ENCODE measurements at regions not wholly inside any gene's neighbourhood (a gene's known extent, or its start where the extent isn't known, plus 50 kb on each side); places are given as distances from the start of the nearest gene placed in this dataset.

DNA sequence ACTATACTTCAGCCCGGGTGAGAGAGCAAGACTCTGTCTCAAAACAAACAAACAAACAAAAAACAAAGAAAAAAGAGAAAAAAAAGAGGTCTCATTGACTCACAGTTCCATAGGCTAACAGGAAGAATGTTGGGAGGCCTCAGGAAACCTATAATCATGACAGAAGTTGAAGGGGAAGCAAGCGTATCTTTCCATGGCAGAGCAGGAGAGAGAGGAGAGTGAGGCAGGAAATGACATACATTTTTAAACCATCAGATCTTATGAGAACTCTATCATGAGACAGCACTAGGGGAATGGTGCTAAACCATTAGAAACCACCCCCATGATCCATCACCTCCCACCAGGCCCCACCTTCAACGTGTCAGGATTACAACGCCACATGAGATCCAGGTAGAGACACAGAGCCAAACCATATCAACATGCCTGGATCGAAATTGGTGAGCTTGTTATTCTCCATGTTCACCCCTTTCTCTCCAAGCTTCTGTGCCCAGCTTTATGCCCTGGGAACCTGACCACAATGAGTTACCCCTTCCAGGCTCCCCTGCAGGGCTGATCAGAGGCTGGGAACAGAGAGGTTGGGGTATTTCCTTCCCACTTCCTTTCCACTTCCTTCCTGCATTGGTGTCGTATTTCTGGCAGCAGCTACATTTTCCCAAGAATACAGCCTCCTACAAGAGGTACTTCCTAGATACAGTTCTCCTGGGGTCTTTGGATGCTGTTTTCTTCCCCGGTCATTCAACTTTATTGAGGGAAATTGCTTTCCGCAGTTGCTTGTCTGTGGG is 219.3 kb upstream of the FLRT2 start:
- DNase-seq (ENCODE audit: low read depth in 2 of 2), result no peak

GRCh38 chr14:85313560-85314207 is 216.3 kb upstream of the FLRT2 start:
- no peak for DNase-seq (ENCODE audit: low read depth in 2 of 2)

- no peak for DNase-seq (ENCODE audit: low read depth in 2 of 2)
Measured at GRCh38 chr14:85315290-85315689, 214.7 kb upstream of the FLRT2 start.

DNA sequence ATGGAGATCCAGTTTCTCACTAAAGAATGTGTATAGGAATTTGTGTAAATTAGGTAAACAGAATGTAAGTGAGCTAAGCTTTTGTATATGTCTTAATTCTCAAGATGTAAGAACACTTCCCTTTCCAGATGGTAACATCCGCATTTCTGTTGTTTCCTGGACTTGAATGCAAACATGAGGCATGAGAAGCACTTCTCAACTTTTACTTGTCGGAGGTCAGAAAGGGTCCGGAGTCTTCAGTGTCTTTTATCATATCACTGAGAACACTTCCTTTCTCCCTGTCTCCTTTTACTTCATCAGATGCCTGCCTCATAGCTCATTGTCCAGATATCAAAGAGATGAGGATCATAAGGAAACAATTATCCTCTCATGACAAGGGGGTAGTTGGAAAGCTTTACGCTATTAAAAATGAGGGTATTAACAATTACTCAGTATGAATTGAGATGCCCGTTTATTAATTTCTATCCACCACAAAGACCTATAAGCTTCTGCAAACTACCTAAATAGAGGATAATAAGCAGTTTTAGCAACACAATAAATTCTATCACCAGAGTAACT is 214.1 kb upstream of the FLRT2 start:
- no peak for DNase-seq (ENCODE audit: low read depth in 2 of 2)

- DNase-seq (ENCODE audit: low read depth in 2 of 2), result no peak
Measured at GRCh38 chr14:85316701-85317410, 213.1 kb upstream of the FLRT2 start.

GRCh38 chr14:85317491-85318021 is 212.4 kb upstream of the FLRT2 start:
- no peak for DNase-seq (ENCODE audit: low read depth in 2 of 2)

DNA sequence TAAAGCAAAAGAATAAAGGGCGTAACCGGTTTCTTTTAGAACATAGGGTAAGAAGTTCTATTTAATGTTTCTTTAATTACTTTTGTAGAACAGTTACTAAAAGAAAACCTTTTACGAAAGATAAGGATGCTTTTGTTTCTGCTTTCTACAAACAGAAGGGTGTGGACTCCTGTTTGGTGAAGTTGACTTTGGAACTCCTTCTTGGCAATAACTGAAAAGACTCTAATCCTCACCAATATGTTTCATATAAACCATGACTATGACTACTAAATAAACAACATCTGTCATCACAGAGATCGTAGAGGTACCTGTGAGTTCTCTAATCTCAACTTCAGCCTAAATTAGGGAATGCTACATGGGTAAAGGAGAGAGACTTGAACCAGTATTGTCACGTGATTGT is 210.8 kb upstream of the FLRT2 start:
- DNase-seq (ENCODE audit: low read depth in 2 of 2), result no peak

DNA sequence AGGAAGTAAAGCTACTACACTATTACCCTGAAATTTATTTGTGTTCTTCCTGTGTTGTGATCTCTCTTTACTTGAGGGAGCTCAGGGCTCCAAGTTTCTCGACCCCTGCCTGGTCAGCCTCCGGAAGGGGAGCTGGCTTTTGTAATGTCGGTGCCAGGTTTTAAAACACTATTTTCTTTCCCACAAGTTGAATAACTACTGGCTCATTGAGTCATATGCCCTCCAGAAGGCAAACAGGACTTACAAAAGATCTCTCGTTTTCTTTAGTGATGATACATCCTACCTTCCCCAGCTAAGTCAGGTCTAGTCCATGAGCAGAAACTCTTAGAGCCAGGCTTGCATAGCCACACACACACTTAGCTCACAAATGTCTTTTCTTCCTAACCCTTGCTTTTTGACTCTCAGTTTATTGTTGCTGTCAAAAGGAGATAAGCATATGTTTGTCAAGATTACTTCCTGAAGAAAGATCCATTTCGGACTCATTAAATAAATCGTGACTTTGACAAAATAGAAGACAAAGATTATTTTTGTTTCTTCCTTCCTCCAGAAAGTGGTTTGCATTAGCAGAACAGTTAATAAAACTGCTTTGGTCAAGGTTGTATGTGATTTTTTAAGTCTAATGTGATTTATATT is 209.8 kb upstream of the FLRT2 start:
- DNase-seq (ENCODE audit: low read depth in 2 of 2), result no peak

- no peak for DNase-seq (ENCODE audit: low read depth in 2 of 2)
Measured at GRCh38 chr14:85325134-85326017, 204.6 kb upstream of the FLRT2 start.

GRCh38 chr14:85332401-85332800 is 197.5 kb upstream of the FLRT2 start:
- no peak for DNase-seq (ENCODE audit: low read depth in 2 of 2)

GRCh38 chr14:85333313-85333712 is 196.6 kb upstream of the FLRT2 start:
- no peak for DNase-seq (ENCODE audit: low read depth in 2 of 2)

GRCh38 chr14:85333841-85334240 is 196.1 kb upstream of the FLRT2 start:
- no peak for DNase-seq (ENCODE audit: low read depth in 2 of 2)

GRCh38 chr14:85334316-85334715 is 195.6 kb upstream of the FLRT2 start:
- no peak for DNase-seq (ENCODE audit: low read depth in 2 of 2)

- DNase-seq (ENCODE audit: low read depth in 2 of 2), result no peak
Measured at GRCh38 chr14:85336257-85336656, 193.7 kb upstream of the FLRT2 start.

- DNase-seq (ENCODE audit: low read depth in 2 of 2), result no peak
Measured at GRCh38 chr14:85336817-85337216, 193.1 kb upstream of the FLRT2 start.

DNA sequence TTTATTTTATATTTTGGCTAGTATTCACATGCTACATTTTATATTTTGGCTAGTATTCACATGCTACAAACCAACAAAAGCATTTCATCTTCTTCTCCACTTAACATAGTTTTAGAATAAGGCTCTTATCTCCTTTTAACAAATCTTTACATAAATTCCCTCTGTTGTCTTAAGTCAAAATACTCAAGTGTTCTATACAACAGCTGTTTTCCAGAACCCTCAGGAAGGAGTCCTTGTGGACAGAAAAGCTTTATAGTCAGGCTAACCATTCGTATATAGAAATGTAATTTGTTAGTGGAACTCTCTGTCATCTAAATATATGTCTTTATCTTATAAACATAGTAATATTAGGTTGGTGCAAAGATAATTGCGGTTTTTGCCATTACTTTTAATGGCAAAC is 191.0 kb upstream of the FLRT2 start:
- DNase-seq (ENCODE audit: low read depth in 2 of 2), result no peak

GRCh38 chr14:85342858-85343607 is 186.9 kb upstream of the FLRT2 start:
- no peak for DNase-seq (ENCODE audit: low read depth in 2 of 2)

DNA sequence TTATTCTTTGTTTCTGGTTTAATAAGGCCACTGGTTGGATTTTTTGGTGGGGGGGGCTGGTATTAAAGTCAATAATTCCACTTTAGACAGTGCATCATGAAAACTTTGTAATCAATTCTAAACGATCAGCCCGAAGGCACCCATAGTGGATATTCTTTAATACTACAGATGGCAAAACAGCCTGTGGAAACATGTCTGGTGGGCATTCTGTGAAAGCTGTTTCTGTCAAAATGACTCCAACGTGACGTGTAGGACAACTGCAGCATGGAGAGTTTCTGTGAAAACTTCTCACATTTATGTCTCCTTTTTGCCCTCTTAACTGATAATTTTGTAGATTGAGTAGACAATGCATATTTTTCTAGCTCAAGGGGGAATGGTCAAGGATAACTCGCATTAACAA is 185.8 kb upstream of the FLRT2 start:
- no peak for DNase-seq (ENCODE audit: low read depth in 2 of 2)

GRCh38 chr14:85344847-85345570 is 184.9 kb upstream of the FLRT2 start:
- DNase-seq (ENCODE audit: low read depth in 2 of 2), result no peak

Data from stimulated activated CD4-positive, alpha-beta T cell treated with anti-CD3 and anti-CD28 coated beads, Interleukin-1b, Interleukin-23, amount 100 ng/mL, for 4 hours (primary cell).